ENCODE measurements at regions not wholly inside any gene's neighbourhood (a gene's known extent, or its start where the extent isn't known, plus 50 kb on each side); places are given as distances from the start of the nearest gene placed in this dataset.
"Not testable (repeated sequence)": the region's sequence is repeated elsewhere in the genome, so short reads cannot be mapped to it uniquely, and the experiment has no call there.

DNA sequence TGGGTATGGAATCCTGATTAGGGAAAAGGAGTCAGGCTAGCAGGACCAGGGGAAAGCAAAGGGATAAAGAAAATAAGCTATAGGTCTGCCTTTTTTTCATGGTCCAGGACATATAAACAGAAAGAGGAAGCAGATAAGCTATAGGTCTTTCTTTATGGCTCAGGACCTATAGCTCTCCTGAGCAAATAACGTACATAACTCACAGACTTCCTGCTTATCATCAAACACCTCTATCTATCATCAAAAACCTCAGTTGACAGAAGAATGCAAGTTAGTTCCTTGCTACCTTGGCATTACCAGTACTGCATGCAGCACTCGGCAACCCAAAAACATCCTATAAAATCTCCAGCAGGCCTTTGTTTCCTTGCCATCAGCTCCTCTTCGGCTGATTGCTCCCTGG is 238.7 kb upstream of the OR4E1 start:
- H3K27me3 ChIP-seq: peaks cover 0 to 12% (median 0%) of the 10 kb centered on the region in 7 donors
- no peaks in the 10 kb centered on the region for H3K36me3 ChIP-seq
- no peak for DNase-seq
- ATAC-seq: no peak
- intact Hi-C loops (cut with DNase I): no loop called here
- no peak overlapping the region for H3K27ac ChIP-seq
- WGBS, 2 donors: 52 to 54% methylated on average over 3 of the region's 3 CpGs
- H3K4me1 ChIP-seq: peaks cover 0 to 6% (median 0%) of the 10 kb centered on the region in 9 donors
- TF ChIP-seq, protein P1, sequence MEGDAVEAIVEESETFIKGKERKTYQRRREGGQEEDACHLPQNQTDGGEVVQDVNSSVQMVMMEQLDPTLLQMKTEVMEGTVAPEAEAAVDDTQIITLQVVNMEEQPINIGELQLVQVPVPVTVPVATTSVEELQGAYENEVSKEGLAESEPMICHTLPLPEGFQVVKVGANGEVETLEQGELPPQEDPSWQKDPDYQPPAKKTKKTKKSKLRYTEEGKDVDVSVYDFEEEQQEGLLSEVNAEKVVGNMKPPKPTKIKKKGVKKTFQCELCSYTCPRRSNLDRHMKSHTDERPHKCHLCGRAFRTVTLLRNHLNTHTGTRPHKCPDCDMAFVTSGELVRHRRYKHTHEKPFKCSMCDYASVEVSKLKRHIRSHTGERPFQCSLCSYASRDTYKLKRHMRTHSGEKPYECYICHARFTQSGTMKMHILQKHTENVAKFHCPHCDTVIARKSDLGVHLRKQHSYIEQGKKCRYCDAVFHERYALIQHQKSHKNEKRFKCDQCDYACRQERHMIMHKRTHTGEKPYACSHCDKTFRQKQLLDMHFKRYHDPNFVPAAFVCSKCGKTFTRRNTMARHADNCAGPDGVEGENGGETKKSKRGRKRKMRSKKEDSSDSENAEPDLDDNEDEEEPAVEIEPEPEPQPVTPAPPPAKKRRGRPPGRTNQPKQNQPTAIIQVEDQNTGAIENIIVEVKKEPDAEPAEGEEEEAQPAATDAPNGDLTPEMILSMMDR (IDR thresholded peaks at IDR 0.05): no peak
- H3K4me3 ChIP-seq: no peak overlapping the region
- H3K9me3 ChIP-seq: no peaks in the 10 kb centered on the region

DNA sequence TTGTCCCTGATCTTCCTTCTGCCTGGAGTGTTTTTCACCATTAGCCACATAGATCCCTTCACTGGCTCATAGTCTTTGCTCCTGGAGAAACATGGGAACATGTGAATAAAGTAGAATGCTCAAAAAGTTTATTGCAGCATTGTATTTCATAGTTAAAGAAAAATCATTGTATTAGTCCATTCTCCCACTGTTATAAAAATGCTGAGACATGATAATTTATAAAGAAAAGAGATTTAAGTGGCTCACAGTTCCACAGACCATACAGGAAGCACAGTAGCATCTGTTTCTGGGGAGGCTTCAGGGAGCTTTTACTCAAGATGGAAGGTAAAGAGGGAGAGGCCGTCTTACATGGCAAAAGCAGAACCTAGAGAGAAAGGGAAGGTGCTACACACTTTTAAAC is 238.3 kb upstream of the OR4E1 start:
- TF ChIP-seq, protein P1 (IDR thresholded peaks at IDR 0.05): no peak
- peaks cover 0 to 12% (median 0%) of the 10 kb centered on the region in 7 donors for H3K27me3 ChIP-seq
- no peak overlapping the region for H3K27ac ChIP-seq
- H3K4me1 ChIP-seq: peaks cover 0 to 6% (median 0%) of the 10 kb centered on the region in 9 donors
- WGBS, 2 donors: 65 to 72% methylated on average over 1 of the region's 1 CpG
- intact Hi-C loops (cut with DNase I): no loop called here
- no peak overlapping the region for H3K4me3 ChIP-seq
- H3K36me3 ChIP-seq: no peaks in the 10 kb centered on the region
- no peaks in the 10 kb centered on the region for H3K9me3 ChIP-seq
- no peak for DNase-seq
- no peak for ATAC-seq

DNA sequence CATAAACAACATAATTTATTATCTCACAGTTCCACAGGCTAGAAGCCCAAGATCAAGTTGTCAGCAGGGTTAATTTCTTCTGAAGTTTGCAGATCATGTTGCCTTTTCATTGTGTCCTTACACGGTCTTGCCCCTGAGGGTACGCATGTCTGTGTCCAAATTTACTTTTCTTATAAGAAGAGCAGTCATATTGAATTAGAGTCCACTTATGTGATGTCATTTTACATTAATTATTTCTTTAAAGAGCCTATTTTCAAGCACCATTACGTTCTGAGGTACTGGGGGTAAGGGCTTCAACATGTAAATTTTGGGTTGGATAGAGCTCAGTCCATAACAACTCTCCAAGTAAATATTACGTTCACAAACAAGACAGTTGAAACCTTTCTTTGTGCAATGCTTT is 236.6 kb upstream of the OR4E1 start:
- Histone ChIP-seq H3K27ac (no peak overlapping the region), H3K36me3 (no peaks in the 10 kb centered on the region), H3K9me3 (no peaks in the 10 kb centered on the region), H3K27me3 (peaks cover 0 to 16% (median 0%) of the 10 kb centered on the region in 7 donors), H3K4me1 (peaks cover 0 to 6% (median 0%) of the 10 kb centered on the region in 9 donors), H3K4me3 (no peak overlapping the region)
- 63 to 69% methylated on average over 4 of the region's 4 CpGs for WGBS, 2 donors
- ATAC-seq: no peak
- TF ChIP-seq, protein P1 (IDR thresholded peaks at IDR 0.05): no peak
- DNase-seq: no peak
- intact Hi-C loops (cut with DNase I): no loop called here

DNA sequence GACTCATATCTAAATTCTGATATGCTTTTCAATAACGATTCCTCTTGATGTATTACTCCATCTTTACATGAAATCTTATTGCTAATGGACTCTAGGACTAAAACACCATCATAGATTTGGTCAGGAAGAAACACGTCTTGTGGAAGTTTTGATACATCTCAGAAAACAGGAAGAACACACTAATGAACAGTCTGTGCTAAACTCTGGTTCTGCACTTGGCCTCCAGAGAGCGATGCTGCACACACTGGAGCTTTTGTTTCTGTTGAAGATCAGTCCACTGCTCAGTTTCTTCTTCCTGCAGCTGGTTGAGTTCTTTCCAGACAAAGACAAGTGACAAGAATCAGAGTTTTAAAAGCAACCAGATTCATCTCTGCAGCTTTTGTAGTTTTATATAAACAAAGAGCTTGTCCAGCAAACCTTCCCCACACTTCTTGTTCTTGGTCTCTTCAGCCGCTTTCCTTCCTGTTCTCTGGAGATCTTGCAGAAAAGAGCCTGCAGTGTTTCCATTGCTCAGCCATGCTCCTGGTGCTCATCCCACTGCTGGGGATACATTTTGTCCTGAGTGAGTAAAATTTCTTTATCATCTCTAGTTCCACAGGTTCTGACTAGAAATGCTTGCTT is 229.1 kb upstream of the OR4E1 start:
- ATAC-seq: no peak
- H3K4me3 ChIP-seq: no peak overlapping the region
- TF ChIP-seq, protein P1 (IDR thresholded peaks at IDR 0.05): peak in 3 of 9 donors; percentile 8 to 41 (median 16)
- H3K4me1 ChIP-seq: no peaks in the 10 kb centered on the region
- no peaks in the 10 kb centered on the region for H3K9me3 ChIP-seq
- H3K36me3 ChIP-seq: no peaks in the 10 kb centered on the region
- peaks cover 0 to 16% (median 0%) of the 10 kb centered on the region in 7 donors for H3K27me3 ChIP-seq
- no peak for DNase-seq
- intact Hi-C loops (cut with DNase I): no loop called here
- no peak overlapping the region for H3K27ac ChIP-seq
- WGBS, 2 donors: 56 to 70% methylated on average over 4 of the region's 4 CpGs

DNA sequence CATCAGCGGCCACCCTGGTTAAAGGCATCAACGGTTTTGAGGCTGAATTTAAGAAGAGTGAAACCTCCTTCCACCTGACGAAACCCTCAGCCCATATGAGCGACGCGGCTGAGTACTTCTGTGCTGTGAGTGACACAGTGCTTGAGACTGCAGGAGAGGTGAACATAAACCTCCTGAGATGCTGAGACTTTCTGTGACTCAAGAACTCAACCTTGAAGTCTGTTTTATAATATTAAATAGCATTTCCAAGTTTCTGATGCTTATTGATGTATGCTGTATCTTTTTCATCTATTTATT is 221.2 kb upstream of the OR4E1 start:
- H3K27ac ChIP-seq; DNase-seq; H3K4me1 ChIP-seq; H3K27me3 ChIP-seq; ATAC-seq; H3K4me3 ChIP-seq; intact Hi-C loops (cut with DNase I); H3K36me3 ChIP-seq; H3K9me3 ChIP-seq: not testable (repeated sequence)
- 67 to 83% methylated on average over 5 to 6 of the region's 6 CpGs for WGBS, 2 donors
